Activated CD4-positive, alpha-beta T cell treated with anti-CD3 and anti-CD28 coated beads, Interleukin-10, Interleukin-2, amounts not matched to agents 100 ng/mL and 50 ng/mL, durations not matched to agents 16 hours and 8 hours (primary cell): ENCODE measurements at regions not wholly inside any gene's neighbourhood (a gene's known extent, or its start where the extent isn't known, plus 50 kb on each side); places are given as distances from the start of the nearest gene placed in this dataset.
A peak's percentile ranks its signal among the peaks of the same experiment; 100 is the strongest.

Experiments
- DNase-seq: peaks from one replicate; pipeline ENCODE4 v3.0.0-alpha.2; 2020

DNA sequence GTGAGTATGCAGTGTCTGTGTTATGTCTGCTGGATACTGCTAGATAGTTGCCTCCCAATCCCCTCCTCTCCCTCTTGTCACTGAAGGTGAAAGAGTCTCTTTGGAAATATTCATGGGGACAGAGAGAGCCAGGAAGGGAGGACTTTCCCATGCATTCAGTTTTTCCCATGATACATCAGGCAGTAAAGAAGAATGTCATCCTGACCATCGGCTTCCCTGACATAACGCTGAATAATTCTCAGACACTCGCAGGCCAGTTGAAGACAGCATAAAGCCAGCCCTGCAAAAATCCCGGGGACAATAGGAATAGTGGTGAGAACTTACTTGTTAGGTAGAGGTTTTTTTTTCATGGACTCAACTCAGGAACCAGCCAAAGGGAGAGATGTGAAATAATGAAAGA is 58.1 kb downstream of the KLF4 start:
- no peak for DNase-seq

DNA sequence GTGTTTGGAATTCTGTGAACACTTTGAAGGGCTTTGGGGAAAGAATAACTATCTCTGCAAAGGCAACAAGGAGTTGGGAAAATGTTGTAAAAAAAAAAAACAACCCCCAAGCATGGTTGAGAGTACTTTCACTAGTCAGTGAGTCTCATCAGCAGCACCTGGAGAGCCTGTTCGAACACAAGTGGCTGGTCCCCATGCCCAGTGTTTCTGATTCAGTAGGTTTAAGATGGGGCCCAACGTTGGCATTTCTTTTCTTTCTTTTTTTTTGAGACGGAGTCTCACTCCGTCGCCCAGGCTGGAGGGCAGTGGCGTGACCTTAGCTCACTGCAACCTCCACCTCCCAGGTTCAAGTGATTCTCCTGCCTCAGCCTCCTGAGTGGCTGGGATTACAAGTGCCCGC is 59.5 kb downstream of the KLF4 start:
- no peak for DNase-seq

DNA sequence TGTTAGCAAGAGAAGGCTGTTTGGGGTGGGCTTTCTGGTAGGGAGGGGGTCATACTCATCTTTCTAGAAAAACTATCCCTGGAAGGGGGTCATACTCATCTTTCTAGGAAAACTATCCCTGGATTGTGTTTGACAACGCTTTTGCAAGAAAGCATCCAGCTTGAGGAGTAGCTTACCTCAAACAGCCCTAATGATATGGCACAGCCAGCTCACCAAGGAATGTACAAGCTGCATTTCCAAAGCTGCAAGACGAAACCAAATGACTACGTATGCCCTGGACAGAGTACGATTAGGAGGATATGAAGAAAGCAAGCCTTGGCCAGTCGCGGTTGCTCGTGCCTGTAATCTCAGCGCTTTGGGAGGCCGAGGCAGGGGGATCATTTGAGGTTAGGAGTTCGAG is 63.4 kb downstream of the KLF4 start:
- DNase-seq = no peak

DNA sequence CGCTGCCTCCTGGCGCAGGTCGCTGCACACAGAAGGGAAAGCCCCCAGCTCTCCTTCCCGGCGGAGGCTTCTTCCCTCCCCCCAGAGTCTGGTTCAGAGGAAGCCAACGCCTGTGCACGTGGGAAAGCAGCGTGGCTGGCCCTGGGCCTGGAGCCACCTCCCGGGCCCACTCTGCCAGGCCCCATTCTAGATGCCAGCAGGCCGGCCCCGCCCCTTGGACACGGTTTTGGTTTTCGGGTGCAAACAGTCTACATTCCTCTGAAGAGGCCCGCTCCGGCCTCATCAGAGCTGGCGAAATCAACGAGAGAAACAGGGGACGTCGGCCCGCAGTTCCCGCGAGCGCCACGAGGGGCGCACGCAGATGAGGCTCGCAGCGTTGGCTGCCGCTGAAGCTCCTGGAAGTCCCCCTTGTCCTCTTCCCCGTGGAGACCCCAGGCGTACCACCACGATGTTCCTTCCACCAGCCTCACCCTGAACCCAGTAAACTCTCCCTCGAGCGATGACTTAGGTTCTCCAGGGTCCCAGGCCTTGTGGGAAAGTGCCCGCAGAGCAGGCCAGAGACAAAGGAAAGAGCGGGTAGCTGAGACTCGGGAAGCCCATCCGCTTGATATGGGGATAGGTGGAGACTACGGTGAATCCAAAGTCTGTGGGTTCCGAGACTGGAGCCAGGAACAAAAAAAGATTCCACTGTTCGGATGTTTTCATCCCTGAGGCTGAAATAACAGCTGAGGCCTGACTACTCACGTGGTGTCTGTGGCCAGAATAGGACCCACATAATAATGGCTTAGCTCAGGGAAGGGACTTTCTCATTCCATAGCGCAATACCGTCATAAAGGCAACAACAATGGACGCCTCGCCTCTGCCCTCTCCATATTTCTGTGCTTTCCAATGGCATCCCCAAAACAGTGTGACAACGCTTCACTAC is 64.2 kb downstream of the KLF4 start:
- DNase-seq = peak; percentile 68

DNA sequence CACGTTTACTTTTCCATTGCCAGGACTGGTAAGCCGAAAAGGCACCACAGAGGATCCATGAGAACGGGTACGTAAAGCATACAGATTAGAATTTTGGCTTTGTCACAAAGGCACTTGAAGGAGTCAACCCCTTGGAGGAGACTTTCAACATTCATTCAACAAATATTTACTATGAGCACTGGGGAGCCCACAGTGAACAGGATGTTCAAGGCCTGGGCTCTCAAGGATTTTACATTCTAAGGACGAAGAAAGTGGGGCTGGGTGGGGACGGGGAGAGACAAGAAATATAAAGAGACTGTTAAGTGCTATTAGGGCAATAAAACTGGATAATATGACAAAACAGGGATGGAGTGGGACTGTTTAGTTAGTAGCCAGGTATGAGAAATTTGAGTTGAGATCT is 66.0 kb downstream of the KLF4 start:
- DNase-seq = no peak

DNA sequence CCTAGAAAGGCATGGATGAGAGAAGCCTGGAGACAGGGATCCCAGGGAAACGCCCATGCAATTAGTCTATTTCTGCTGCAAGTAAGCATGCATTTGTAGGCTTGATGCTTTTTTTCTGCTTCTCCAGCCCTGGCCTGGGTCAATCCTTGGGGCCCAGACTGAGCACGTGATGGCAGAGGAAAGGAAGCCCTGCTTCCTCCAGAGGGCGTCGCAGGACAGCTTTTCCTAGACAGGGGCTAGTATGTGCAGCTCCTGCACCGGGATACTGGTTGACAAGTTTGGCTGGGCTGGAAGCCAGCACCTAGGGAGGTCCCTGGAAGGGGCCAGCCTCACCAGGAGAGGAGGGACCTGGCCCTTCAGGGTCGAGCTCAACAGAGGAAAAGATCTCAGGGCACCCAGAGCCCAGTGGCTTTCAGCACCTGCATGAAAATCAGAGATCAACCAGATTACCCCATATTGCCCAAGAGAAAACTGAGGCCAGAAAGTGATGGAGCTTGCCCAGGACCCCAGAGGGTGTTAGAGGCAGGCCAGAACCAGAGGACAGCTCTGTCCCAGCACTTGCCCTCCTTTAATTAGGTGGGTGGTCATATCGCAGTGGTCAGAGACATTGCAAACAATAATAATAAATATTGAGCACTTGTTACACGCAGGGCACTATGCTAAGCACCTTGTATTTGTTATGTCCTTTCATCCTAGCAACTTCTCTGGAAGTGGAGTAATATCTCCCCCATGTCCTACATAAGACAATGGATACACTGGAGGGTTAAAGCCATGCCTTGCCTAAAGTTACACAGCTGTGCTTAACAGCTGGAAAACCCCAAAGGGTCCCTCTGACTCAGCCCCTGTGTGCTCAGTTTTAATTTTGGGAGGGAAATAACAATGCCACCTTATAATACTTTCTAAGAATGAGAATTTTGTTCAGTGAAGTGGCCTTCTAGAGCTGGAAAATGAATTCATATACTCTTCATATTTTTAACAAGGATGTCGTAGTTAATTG is 67.1 kb downstream of the KLF4 start:
- DNase-seq = peak; percentile 53

DNA sequence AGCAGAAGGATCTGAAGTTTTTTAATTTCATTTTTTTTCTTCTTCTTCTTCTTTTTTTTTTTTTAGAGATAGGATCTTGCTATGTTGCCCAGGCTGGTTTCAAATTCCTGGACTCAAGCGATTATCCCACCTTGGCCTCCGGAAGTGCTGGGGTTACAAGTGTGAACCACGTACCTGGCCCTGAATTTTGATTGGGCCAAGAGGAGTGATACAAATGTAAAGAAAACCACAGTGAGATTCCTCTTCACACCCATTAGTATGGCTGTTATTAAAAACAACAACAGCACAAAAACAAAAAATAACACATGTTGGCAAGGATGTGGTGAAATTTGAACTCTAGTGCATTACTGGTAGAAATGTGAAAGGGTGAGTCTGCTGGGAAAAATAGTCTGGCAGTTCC is 79.1 kb downstream of the KLF4 start:
- no peak for DNase-seq

DNA sequence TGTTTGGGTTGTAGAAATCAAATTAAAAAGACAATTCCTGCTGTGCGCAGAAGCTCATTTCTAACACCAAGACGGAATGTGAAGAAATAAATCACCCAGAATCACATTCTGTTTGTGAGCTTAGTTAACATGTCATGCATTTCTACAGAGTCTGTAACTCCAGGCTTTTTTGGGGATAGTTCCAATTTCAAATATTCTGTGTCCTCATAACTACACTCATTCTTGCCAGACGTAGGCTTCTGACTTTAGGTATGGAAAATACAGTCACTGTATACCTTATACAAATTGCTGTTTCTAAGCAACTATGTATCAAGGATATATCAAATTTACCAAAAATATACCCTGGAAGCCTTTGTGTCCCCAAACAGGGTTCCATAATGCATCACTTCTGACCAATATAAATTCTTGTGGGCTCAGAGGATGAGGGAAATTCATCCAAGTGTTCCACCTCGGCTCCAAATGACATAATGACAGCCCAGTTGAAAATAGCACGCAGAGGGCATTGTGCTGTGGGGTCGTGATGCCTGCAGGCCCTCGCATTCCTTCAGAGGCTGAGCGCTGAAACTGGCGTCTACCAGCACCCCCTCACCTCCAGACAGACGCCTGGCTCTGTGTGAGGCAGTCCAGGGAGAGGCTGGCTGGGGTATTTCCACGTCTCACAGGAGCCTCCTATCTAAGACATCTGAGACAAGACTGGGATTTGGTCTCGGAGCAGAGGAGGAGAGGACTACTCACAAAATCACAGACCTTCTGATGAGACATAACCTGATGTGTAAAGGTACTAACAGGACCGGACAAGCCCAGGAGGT is 79.8 kb downstream of the KLF4 start:
- DNase-seq = no peak

DNA sequence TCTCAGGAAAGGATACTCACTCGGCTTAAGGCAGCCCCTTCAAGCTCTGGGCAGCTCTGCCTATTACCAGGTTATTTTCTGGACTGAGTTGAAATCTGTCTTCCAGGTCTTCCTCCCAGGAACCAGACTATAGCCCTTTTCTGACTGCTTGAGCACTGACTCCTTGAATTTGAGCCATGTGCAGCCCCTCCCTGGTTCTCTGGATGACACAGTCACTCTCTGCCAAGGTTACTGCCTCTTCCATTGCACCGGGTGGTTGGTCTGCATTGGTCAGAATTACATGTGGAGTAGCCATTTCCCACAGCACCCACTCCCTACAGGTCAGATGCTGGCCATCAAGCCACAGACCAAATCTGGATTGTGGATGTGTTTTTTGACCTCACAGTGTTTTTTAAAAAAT is 81.9 kb downstream of the KLF4 start:
- no peak for DNase-seq

DNA sequence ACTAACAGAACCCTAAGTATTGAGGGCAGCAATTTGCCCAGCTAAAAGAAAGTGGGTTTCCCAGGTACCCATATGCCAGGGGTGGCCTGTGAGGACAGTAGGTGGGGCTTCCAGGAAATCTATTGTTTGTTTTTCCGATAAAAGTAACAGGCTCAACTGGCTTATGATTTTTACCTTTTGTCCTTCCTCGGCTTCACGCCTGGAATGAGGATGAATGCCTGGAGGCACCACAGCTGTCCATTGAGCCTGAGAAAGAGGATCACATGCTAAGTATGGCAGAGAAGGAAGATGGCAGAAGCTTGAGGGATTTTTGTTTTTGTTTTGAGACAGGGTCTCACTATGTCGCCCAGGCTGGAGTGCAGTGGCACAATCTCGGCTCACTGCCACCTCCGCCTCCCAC is 84.1 kb downstream of the KLF4 start:
- no peak for DNase-seq

DNA sequence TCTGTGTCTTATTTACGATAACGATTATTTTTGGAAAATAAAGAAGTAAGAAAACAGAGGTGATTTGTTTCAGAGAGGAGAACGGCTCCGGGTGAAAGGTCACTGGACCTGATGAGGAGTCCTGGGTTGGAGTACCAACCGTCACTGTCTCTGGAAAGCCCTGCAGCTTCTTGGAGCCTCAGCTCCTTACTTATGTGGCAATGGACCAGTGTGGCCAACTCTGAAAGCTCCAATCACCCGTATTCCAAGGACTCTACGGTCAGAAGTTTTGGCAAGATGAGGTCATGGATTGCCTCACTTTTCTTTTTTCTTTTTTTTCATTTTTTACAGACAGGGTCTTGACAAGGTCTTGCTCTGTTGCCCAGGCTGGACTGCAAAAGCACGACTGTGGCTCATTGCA is 84.8 kb downstream of the KLF4 start:
- DNase-seq = no peak

DNA sequence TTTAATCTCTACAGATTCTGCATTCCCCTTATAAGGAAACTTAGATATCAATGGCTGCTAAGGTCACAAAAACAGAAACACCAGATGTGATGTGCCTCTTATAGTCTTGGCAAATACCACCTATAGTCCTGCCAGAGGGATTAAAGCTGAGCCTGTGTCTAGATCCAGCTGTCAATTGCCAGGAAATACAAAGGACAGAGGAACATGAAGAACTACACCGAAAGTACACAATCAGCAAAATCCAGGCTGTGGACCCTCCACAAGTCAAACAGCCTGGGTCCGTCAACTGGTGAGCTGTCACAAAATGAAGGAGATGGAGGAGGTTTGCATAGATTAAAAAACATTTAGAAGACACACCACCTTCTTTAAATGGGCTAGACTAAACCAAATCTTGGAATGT is 85.4 kb downstream of the KLF4 start:
- no peak for DNase-seq

DNA sequence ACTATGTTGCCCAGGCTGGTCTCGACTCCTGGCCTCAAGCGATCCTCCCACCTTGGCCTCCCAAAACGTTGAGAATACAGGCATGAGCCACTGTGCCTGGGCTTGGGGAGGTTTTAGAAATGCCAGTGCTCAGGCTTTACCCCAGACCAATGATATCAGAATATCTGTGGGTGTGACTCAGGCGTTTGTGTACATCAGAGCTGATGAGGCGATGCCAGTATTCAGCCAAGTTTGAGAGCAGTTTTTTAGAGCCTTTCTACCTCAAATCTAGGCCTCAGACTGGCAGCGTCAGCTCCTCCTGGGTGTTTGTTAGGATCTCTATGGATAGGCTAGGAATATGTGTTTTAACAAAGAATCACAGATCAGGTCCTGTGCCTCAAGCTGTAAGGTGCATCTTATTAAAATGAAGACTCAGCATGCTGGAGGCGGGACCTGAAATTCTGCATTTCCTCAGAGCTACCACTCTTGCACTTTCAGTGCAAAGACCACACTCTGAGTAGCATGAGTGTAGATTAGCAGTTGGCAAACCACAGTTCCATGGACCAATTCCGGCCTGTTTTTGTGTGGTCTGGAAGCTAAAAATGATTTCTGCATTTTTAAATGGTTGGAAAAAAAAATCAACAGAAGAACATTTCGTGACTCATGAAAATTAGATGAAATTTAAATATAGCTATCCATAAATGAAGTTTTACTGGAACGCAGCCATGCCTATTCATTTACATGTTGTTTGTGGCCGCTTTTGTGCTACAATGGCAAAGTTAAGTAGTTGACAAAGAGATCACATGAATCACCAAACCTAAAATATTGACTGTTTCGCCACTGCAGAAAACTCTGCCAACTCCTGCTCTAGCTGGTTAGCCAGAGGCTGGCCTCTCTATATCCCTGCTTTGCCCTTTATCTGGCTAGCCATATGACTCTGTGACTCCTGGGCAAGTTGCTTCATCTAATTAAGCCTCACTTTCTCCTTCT is 92.2 kb downstream of the KLF4 start:
- DNase-seq = no peak

DNA sequence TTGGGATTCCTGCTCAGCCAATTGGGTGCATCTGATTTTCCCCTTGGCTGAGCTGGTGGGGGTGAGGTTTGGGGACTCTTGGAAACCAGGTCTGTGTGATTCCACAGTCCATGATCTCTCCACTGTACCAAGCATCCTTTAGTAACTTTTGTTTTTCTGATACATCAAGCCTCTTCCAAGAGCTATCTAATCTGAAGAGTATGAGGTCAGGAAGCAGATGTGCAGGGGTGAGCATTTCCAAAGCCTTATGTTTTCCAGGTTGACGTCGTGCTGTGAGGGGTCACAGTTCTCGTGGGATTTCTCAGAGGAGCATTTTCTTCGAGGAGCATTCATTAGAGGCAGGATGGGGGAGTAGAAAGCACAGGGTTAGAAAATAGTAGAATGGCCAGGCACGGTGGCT is 95.3 kb downstream of the KLF4 start:
- DNase-seq = no peak

DNA sequence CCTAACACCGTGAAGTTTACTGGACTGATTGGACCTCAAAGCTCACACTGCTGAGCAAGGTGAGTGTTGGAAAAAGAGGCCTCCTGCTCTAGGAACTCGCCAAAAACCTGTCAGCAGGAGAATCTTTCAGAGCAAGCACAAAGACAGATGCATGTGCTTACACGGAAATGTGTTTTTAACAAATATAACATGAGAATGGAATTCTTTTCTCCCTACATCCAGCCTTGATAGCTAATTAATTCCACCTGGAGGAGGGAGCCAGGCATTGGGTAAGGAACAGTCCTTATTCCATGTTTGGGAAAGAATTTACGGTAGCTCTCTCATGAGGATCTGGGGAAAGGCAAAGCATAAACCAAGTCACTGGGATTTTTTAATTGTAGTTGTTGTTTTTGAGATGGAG is 98.8 kb downstream of the KLF4 start:
- no peak for DNase-seq

DNA sequence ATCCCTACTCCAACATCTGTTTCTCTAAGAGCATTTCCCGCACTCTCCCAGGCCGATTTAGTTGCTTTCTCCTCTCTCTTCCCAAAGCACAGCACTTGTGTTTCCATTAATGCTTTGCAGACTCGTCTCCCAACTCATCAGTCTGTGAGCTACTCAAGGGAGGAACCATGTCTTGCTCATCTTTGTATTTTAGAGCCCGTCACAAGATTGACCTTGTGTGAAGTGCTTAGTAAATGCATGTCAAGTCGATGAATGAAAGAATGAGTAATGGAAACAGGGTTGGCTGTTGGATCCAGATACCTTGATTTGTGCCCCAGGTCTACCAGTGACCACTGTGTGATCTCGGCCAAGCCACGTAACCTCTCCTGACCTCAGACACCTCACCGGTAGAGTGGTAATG is 99.3 kb downstream of the KLF4 start:
- DNase-seq = no peak

DNA sequence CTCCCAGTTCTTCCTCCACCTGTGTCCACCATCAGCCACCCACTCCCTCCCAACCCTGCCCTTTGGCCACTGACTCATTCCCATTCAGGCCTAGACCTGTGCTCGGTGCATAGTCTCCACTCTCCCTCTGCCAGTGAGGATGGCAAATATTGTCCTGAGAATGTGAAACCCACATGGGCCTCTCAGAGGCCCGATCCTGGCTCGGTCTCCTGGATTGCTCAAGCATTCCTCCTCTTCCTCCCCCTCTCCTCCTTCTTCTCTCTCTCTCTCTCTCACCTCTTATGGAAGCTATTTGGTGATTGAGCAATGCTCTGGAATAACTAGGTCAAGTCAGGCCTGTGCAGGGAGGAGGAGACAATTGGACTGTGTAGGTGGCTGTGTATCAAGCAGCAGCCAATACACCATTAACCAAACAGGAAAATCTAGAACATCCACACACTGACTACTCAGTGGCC is 99.9 kb downstream of the KLF4 start:
- DNase-seq = no peak

DNA sequence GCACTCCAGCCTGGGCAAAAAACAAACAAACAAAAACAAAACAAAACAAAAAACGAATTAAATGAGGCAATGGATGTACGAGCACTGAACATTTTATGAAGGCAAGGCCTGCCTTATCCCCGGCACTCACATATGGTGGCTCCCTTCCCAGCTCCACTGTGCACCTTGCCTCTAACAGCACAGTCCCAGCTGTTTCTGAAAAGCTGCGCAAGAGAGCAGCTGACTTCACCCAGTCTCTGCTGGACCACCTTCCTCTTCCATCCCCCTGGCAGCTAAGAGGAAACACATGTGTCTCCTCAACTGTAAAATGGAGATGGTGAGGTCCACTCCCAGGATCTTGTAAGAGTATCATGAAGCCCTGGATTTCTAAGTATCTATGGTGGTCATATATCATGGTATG is 100.7 kb downstream of the KLF4 start:
- DNase-seq = no peak

DNA sequence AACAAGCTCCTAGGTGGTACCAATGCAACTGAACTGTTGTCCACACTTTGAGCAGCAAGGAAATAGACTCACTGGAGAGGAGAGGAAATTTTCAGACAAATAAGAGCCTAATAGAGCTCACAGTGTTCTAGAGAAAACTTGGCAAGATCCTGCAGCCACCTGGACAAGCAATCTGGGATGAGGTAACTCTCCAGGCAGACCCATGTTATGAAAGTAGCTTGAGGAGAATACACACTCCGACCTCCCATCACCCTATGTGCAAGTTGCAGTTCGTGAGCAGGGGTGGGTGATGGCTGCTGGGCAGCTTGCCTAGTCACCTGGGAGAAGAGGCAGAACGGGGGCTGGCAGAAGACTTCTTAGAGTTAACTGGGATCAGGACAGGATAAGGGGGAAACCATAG is 102.2 kb downstream of the KLF4 start:
- no peak for DNase-seq

DNA sequence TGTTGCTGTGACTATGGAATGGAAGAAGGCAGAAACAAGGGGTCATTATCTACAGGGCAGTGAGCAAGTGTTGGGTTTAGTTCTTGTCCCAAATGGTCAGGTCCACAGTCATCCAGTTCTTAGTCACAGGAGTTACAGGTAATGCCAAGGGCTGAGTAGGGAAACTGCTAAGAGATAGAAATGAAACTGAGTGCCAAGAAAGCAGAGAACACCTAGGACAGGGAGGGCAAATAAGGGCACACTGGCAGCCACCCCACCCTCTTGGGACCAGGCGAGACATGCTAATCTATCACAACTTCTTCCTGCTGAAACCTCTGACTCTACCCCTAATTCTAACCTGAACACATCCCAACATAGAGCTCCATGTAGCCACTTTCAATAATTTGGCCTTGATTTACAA is 103.2 kb downstream of the KLF4 start:
- DNase-seq = no peak
